ENCODE measurements at regions not wholly inside any gene's neighbourhood (a gene's known extent, or its start where the extent isn't known, plus 50 kb on each side); places are given as distances from the start of the nearest gene placed in this dataset.

DNA sequence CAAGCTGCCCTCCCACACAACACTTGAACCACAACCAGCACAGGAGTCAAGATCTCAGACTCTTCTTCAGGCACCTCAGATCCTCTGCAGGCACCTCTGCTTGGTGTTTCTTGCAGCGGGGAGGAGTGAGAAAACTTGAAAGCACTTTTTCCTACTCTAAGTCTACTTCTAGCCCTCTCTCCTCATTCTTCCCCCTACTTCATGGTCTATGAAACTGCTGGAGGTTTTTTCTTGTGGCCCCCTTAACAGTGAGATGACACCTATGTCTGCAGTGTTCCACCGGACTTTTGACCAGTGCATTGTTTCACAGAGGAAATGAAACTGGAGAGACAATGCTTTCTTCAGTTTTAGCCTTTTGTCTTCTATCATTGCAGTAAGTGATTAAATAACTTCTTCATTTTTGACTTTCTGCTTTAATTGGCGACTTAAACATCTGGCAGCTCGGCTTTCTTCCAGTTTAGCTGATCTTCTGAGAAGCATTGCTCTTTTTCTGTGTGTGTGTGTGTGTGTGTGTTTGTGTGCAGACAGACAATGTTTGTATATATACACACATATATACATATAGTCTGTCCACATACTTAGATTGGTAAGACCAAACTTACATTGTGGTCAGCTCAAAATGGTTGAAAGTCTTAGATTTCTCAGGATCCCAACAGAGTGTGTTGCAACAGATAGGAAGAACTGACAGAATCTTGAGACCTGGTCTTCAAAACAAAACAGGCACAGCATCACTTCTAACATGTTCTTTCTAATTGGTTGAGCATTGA is 1474.0 kb upstream of the TMEFF2 start:
- no peaks in the 10 kb centered on the region for H3K4me1 ChIP-seq (ENCODE audit: control insufficient read depth in 1 of 2, insufficient read depth in 1 of 2, low read depth in 1 of 2, low read length in 1 of 2)
- H3K9me3 ChIP-seq: no peaks in the 10 kb centered on the region
- TF ChIP-seq, protein P1, sequence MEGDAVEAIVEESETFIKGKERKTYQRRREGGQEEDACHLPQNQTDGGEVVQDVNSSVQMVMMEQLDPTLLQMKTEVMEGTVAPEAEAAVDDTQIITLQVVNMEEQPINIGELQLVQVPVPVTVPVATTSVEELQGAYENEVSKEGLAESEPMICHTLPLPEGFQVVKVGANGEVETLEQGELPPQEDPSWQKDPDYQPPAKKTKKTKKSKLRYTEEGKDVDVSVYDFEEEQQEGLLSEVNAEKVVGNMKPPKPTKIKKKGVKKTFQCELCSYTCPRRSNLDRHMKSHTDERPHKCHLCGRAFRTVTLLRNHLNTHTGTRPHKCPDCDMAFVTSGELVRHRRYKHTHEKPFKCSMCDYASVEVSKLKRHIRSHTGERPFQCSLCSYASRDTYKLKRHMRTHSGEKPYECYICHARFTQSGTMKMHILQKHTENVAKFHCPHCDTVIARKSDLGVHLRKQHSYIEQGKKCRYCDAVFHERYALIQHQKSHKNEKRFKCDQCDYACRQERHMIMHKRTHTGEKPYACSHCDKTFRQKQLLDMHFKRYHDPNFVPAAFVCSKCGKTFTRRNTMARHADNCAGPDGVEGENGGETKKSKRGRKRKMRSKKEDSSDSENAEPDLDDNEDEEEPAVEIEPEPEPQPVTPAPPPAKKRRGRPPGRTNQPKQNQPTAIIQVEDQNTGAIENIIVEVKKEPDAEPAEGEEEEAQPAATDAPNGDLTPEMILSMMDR (IDR thresholded peaks at IDR 0.05): no peak
- H3K36me3 ChIP-seq: no peaks in the 10 kb centered on the region
- no peak overlapping the region for H3K27ac ChIP-seq
- H3K4me3 ChIP-seq (ENCODE audit: low read depth in 1 of 2, low read length in 1 of 2): no peak overlapping the region
- no peaks in the 10 kb centered on the region for H3K27me3 ChIP-seq

DNA sequence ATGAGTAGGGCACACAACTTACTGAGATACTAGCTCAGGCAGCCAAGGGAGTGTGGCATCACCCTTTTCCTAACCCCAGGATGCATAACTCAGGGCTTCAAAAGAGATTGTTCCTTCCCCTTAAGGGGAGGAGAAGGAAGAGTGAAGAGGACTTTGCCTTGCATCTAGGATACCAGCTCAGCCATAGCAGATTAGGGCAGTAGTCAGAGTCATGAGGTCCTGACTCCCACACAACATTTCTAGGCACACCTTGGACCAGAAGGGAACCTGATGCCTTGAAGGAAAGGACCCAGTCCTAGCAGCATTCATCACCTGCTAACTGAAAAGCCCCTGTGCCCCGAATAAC is 1433.2 kb upstream of the TMEFF2 start:
- Histone ChIP-seq H3K27ac (no peak overlapping the region), H3K4me3 (ENCODE audit: low read depth in 1 of 2, low read length in 1 of 2) (no peak overlapping the region), H3K27me3 (no peaks in the 10 kb centered on the region), H3K4me1 (ENCODE audit: control insufficient read depth in 1 of 2, insufficient read depth in 1 of 2, low read depth in 1 of 2, low read length in 1 of 2) (no peaks in the 10 kb centered on the region), H3K36me3 (no peaks in the 10 kb centered on the region), H3K9me3 (no peaks in the 10 kb centered on the region)
- TF ChIP-seq, protein P1 (IDR thresholded peaks at IDR 0.05): no peak

DNA sequence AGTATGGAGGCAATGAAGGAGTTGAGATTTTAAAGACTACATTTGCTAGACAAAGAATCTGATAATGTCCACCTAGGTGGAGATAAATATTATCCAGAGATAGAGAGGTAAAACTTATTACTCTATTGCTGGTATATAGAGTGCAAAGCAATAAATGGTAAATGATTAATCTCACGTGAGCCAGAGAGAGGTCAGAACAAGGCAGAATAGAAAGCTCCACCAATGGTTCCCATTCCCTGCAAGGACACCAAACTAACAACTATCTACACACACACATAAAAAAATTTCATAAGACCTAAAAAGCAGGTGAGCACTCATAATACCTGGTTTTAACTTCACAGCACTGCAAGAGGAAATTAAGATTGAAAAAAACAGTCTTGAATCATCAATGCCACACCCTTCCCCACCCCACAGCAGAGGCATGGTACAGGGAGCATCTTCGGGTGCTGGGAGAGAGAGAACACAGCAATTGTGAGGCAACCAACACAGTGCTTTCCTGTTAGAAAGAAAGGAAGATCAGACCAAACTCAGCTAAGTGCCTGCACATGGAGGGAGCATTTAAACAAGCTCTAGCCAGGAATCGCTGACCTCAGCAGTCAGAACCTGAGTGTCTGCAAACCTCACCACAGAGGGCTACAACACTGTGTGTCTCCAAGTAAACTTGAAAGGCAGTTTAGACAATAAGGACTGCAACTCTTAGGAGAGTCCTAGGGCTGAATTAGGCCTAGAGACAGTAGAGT is 1432.6 kb upstream of the TMEFF2 start:
- H3K27ac ChIP-seq: no peak overlapping the region
- no peaks in the 10 kb centered on the region for H3K9me3 ChIP-seq
- H3K4me1 ChIP-seq (ENCODE audit: control insufficient read depth in 1 of 2, insufficient read depth in 1 of 2, low read depth in 1 of 2, low read length in 1 of 2): no peaks in the 10 kb centered on the region
- no peaks in the 10 kb centered on the region for H3K36me3 ChIP-seq
- TF ChIP-seq, protein P1 (IDR thresholded peaks at IDR 0.05): no peak
- no peak overlapping the region for H3K4me3 ChIP-seq (ENCODE audit: low read depth in 1 of 2, low read length in 1 of 2)
- no peaks in the 10 kb centered on the region for H3K27me3 ChIP-seq

DNA sequence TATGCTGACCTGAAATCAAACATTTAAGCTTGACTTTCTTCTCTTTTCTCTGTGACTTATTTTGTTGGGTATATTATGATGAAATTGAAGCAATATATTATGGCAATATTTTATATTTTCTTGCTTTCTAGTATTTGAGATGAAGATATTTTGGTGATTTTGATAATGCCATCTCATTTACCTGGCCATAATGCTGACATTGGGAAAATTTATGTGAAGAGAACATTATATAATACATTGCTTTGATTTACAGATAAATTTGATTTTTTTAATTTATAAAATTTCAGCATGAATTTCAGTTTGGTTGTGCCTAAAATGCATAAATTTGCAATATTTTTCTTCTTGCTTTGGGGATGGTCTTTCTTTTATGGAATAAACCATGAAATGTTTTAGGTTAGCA is 1413.7 kb upstream of the TMEFF2 start:
- H3K27me3 ChIP-seq: no peaks in the 10 kb centered on the region
- TF ChIP-seq, protein P1 (IDR thresholded peaks at IDR 0.05): no peak
- no peaks in the 10 kb centered on the region for H3K36me3 ChIP-seq
- H3K9me3 ChIP-seq: no peaks in the 10 kb centered on the region
- no peaks in the 10 kb centered on the region for H3K4me1 ChIP-seq (ENCODE audit: control insufficient read depth in 1 of 2, insufficient read depth in 1 of 2, low read depth in 1 of 2, low read length in 1 of 2)
- H3K27ac ChIP-seq: no peak overlapping the region
- H3K4me3 ChIP-seq (ENCODE audit: low read depth in 1 of 2, low read length in 1 of 2): no peak overlapping the region

DNA sequence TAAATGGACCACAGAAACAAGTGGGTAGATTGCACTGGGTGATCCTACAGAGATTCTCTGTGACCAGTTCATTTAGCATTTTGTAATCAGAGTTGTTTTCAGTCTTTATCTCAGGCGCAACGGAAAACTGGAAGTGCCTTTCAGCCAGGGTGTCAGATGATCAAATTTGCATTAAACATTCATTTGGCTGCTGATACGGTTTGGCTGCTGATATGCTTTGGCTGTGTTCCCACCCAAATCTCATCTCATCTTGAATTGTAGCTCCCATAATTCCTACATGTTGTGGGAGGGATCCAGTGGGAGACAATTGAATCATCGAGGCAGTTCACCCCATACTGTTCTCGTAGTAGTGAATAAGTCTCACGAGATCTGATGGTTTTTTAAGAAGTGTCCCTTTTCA is 1396.1 kb upstream of the TMEFF2 start:
- no peak overlapping the region for H3K4me3 ChIP-seq (ENCODE audit: low read depth in 1 of 2, low read length in 1 of 2)
- no peak overlapping the region for H3K27ac ChIP-seq
- no peaks in the 10 kb centered on the region for H3K36me3 ChIP-seq
- TF ChIP-seq, protein P1 (IDR thresholded peaks at IDR 0.05): no peak
- no peaks in the 10 kb centered on the region for H3K4me1 ChIP-seq (ENCODE audit: control insufficient read depth in 1 of 2, insufficient read depth in 1 of 2, low read depth in 1 of 2, low read length in 1 of 2)
- no peaks in the 10 kb centered on the region for H3K27me3 ChIP-seq
- H3K9me3 ChIP-seq: no peaks in the 10 kb centered on the region
